Progenitor cell of endocrine pancreas (in vitro differentiated cells): ENCODE measurements at regions not wholly inside any gene's neighbourhood (a gene's known extent, or its start where the extent isn't known, plus 50 kb on each side); places are given as distances from the start of the nearest gene placed in this dataset.
A peak's percentile ranks its signal among the peaks of the same experiment; 100 is the strongest.

Experiments used
- DNase-seq: peaks from one replicate; pipeline ENCODE4 v3.0.0; 2021; ENCODE audit warnings: low spot score; ENCODE audit not compliant: unreplicated experiment
- H3K27ac Mint-ChIP-seq: 2 replicates; pipeline ENCODE4 v1.8.0; 2021; ENCODE audit warnings: mild to moderate bottlenecking, moderate library complexity, mixed read lengths
- H3K27me3 Mint-ChIP-seq: 2 replicates; pipeline ENCODE4 v1.8.0; 2021; ENCODE audit warnings: mixed read lengths
- H3K36me3 Mint-ChIP-seq: 2 replicates; pipeline ENCODE4 v1.8.0; 2022; ENCODE audit warnings: mixed read lengths; ENCODE audit not compliant: insufficient read depth
- H3K4me1 Mint-ChIP-seq: 2 replicates; pipeline ENCODE4 v1.8.0; 2021; ENCODE audit warnings: low read depth, mixed read lengths
- H3K4me3 Mint-ChIP-seq: 2 replicates; pipeline ENCODE4 v1.8.0; 2021; ENCODE audit warnings: low read depth, mild to moderate bottlenecking, moderate library complexity, mixed read lengths
- H3K9me3 Mint-ChIP-seq: 2 replicates; pipeline ENCODE4 v1.8.0; 2021; ENCODE audit warnings: low read depth, mixed read lengths
- CTCF ChIP-seq: fragments of 200-600 bp; sonication (generic); IDR thresholded peaks from one replicate; pipeline ENCODE4 v1.5.0; 2021; ENCODE audit warnings: antibody characterized with exemption, mild to moderate bottlenecking; ENCODE audit not compliant: unreplicated experiment

- H3K4me1 Mint-ChIP-seq = peaks cover 22% of the 10 kb centered on the region
- TF ChIP-seq CTCF = no peak
- DNase-seq = no peak
- H3K4me3 Mint-ChIP-seq = no peak overlapping the region
- no peaks in the 10 kb centered on the region for H3K36me3 Mint-ChIP-seq
- peaks cover 4% of the 10 kb centered on the region for H3K9me3 Mint-ChIP-seq
- H3K27ac Mint-ChIP-seq = no peak overlapping the region
- no peaks in the 10 kb centered on the region for H3K27me3 Mint-ChIP-seq
These were observed 97.0 kb upstream of the KIF5B start for GRCh38 chr10:32153252-32153651.

- H3K4me3 Mint-ChIP-seq = no peak overlapping the region
- no peak for DNase-seq
- no peaks in the 10 kb centered on the region for H3K36me3 Mint-ChIP-seq
- H3K27me3 Mint-ChIP-seq = no peaks in the 10 kb centered on the region
- peaks cover 22% of the 10 kb centered on the region for H3K4me1 Mint-ChIP-seq
- no peak overlapping the region for H3K27ac Mint-ChIP-seq
- TF ChIP-seq CTCF = no peak
- peaks cover 7% of the 10 kb centered on the region for H3K9me3 Mint-ChIP-seq
These were observed 95.6 kb upstream of the KIF5B start for GRCh38 chr10:32151871-32152270.

GRCh38 chr10:32150532-32151101, 94.4 kb upstream of the KIF5B start:
- Mint-ChIP-seq H3K4me3 (no peak overlapping the region), H3K27ac (peak overlapping the region; percentile 58)
- no peak for DNase-seq

GRCh38 chr10:32149252-32149955, 93.2 kb upstream of the KIF5B start:
- TF ChIP-seq CTCF = no peak
- Mint-ChIP-seq H3K36me3 (no peaks in the 10 kb centered on the region), H3K4me3 (no peak overlapping the region), H3K27ac (peak overlapping the region; percentile 17), H3K27me3 (no peaks in the 10 kb centered on the region), H3K4me1 (peaks cover 14% of the 10 kb centered on the region), H3K9me3 (peaks cover 7% of the 10 kb centered on the region)
- DNase-seq = no peak

More at GRCh38 chr10:32150532-32151101, 94.4 kb upstream of the KIF5B start:
- H3K27me3 Mint-ChIP-seq = no peaks in the 10 kb centered on the region
- peaks cover 18% of the 10 kb centered on the region for H3K4me1 Mint-ChIP-seq
- H3K36me3 Mint-ChIP-seq = no peaks in the 10 kb centered on the region
- no peak for TF ChIP-seq CTCF
- peaks cover 7% of the 10 kb centered on the region for H3K9me3 Mint-ChIP-seq

GRCh38 chr10:32148864-32149251, 92.6 kb upstream of the KIF5B start:
- Mint-ChIP-seq H3K36me3 (no peaks in the 10 kb centered on the region), H3K4me1 (peaks cover 14% of the 10 kb centered on the region), H3K9me3 (peaks cover 7% of the 10 kb centered on the region), H3K27me3 (no peaks in the 10 kb centered on the region), H3K4me3 (no peak overlapping the region), H3K27ac (peak overlapping the region; percentile 17)
- no peak for TF ChIP-seq CTCF
- no peak for DNase-seq
